HepG2 (cell line): ENCODE measurements at regions not wholly inside any gene's neighbourhood (a gene's known extent, or its start where the extent isn't known, plus 50 kb on each side); places are given as distances from the start of the nearest gene placed in this dataset.

Experiments
- ATAC-seq: fragments of 200-7000 bp; cut with Tn5 transposase; 3 replicates; pipeline ENCODE4 v1.9.1; 2020; ENCODE audit warnings: mild to moderate bottlenecking, moderate library complexity
- BruUV-seq: library from RNA; stranded (reverse); fragments of 400-500 nt; replicated peaks from 2 replicates; lab custom pipeline; 2021; lab: Mats Ljungman, UMichigan
- CTCF ChIA-PET: fragments of 300-600 bp; formaldehyde crosslinking; extraction: SDS; loops from one replicate; lab custom pipeline; 2021; ENCODE audit warnings: low total read pairs, inconsistent platforms, low intra/inter-chr PET ratio; lab: Yijun Ruan, JAX
- POLR2A ChIA-PET: fragments of 350-600 bp; sonication (Branson Sonifier 250); formaldehyde crosslinking; loops from one replicate; lab custom pipeline; 2020; ENCODE audit warnings: antibody characterized with exemption, inconsistent platforms; lab: Yijun Ruan, JAX
- DNase-seq: peaks from one replicate; pipeline ENCODE4 v3.0.0-alpha.2; 2015; ENCODE audit warnings: low spot score
- FAIRE-seq: peaks from 3 replicates; lab custom pipeline; 2011; peaks lifted over from hg19 to GRCh38; lab: Jason Lieb, UNC
- H2AFZ ChIP-seq: one replicate; pipeline ENCODE4 v1.6.1; 2011; ENCODE audit warnings: low read length, inconsistent platforms
- H3K27ac ChIP-seq: fragments of 300-600 bp; 3 replicates; pipeline ENCODE4 v1.8.0; 2011; ENCODE audit warnings: mixed run types, mild to moderate bottlenecking, mixed read lengths, low read length, inconsistent platforms; ENCODE audit not compliant: insufficient read depth; ENCODE audit errors: extremely low read length
- H3K27me3 ChIP-seq, 2 experiments: fragments of 200-600 bp in 1 of 2; 2 replicates in 1 of 2; 3 replicates in 1 of 2; pipeline versions ENCODE4 v1.6.0 to v1.8.0; 2011; ENCODE audit warnings: low read length in 2 of 2, mild to moderate bottlenecking in 2 of 2, moderate library complexity in 2 of 2, inconsistent platforms in 1 of 2; ENCODE audit not compliant: insufficient read depth in 2 of 2, control insufficient read depth in 1 of 2
- H3K36me3 ChIP-seq, 2 experiments: fragments of 200-600 bp in 1 of 2; replicated peaks in 1 of 2; 2 replicates in 1 of 2; 3 replicates in 1 of 2; pipeline versions ENCODE4 v1.5.1 to v1.8.0; 2011; ENCODE audit warnings: low read length in 2 of 2, inconsistent platforms in 1 of 2; ENCODE audit not compliant: insufficient read depth in 2 of 2, control insufficient read depth in 1 of 2
- H3K4me1 ChIP-seq: 2 replicates; pipeline ENCODE4 v1.5.1; 2012; ENCODE audit warnings: low read length, inconsistent platforms; ENCODE audit not compliant: insufficient read depth
- H3K4me2 ChIP-seq: 2 replicates; pipeline ENCODE4 v1.6.0; 2011; ENCODE audit warnings: low read depth, low read length, inconsistent platforms
- H3K4me3 ChIP-seq, 3 experiments: fragments of 200-600 bp in 1 of 3; sonication (generic), shearing (Covaris generic) in 1 of 3; replicated peaks in 1 of 3; 2 replicates each; pipeline ENCODE4 v1.5.1; 2011 to 2016; ENCODE audit warnings: low read length in 3 of 3, inconsistent platforms in 2 of 3, low read depth in 2 of 3, mild to moderate bottlenecking in 2 of 3, control low read depth in 1 of 3, mixed read lengths in 1 of 3; ENCODE audit not compliant: insufficient read depth in 1 of 3
- H3K79me2 ChIP-seq: one replicate; pipeline ENCODE4 v1.6.1; 2011; ENCODE audit warnings: low read length, inconsistent platforms; ENCODE audit not compliant: insufficient read depth
- H3K9ac ChIP-seq: 2 replicates; pipeline ENCODE4 v1.6.0; 2011; ENCODE audit warnings: mild to moderate bottlenecking, low read depth, low read length, inconsistent platforms; ENCODE audit not compliant: insufficient read depth
- H3K9me3 ChIP-seq: 2 replicates; pipeline ENCODE4 v1.5.1; 2012; ENCODE audit warnings: mild to moderate bottlenecking, low read length
- H4K20me1 ChIP-seq: 2 replicates; pipeline ENCODE4 v1.6.0; 2011; ENCODE audit warnings: inconsistent platforms, mild to moderate bottlenecking, low read length, moderate library complexity; ENCODE audit not compliant: insufficient read depth
- DNMT1 ChIP-seq: sonication (generic); formaldehyde crosslinking; IDR thresholded peaks from 2 replicates; pipeline ENCODE4 v1.5.1; 2020; ENCODE audit warnings: mild to moderate bottlenecking, missing genetic modification reagents
- FOXA1 ChIP-seq, 2 experiments: fragments of 450-650 bp in 1 of 2; sonication (generic) in 1 of 2; formaldehyde crosslinking in 1 of 2; IDR thresholded peaks; 2 replicates each; pipeline versions ENCODE4 v1.4.0 to v1.6.1; 2016 to 2020; ENCODE audit warnings: missing genetic modification reagents in 1 of 2
- GATAD2A ChIP-seq: IDR thresholded peaks from 2 replicates; pipeline ENCODE4 v1.6.1; 2016
- MAFK ChIP-seq, 2 experiments: IDR thresholded peaks in 1 of 2; conservative IDR thresholded peaks in 1 of 2; 2 replicates each; pipeline ENCODE4 v1.6.1; 2011; ENCODE audit warnings: improper control_type of control experiment in 2 of 2, low read length in 2 of 2
- TBX3 ChIP-seq: fragments of 450-650 bp; IDR thresholded peaks from 2 replicates; pipeline ENCODE4 v1.6.1; 2017; ENCODE audit warnings: antibody characterized with exemption, mild to moderate bottlenecking, inconsistent platforms, borderline replicate concordance
- ZNF225 ChIP-seq: sonication (generic); formaldehyde crosslinking; IDR thresholded peaks from 2 replicates; pipeline ENCODE4 v1.4.0; 2020; ENCODE audit warnings: mild to moderate bottlenecking, missing genetic modification reagents
- WGBS: methylation state at CpG from one replicate; pipeline ENCODE4 v1.1.6; 2017; ENCODE audit warnings: low lambda C conversion rate; 5-methylcytosine and 5-hydroxymethylcytosine counted together
- in situ Hi-C: cut with HindIII; loops from 2 replicates; pipeline ENCODE4 v1.10.0; 2017; ENCODE audit warnings: low pct_unique_long_range_greater_than_20kb; ENCODE audit not compliant: extremely low pct_ligation_motif_present
- intact Hi-C: fragments of 100-400 bp; cut with micrococcal nuclease; formaldehyde crosslinking; loops from one replicate; pipeline ENCODE4 v1.10.0; 2022; ENCODE audit not compliant: unreplicated experiment
- TF ChIP-seq, protein P1 (sequence below): sonication (generic); formaldehyde crosslinking; IDR thresholded peaks from 2 replicates; pipeline ENCODE4 v1.4.0; 2020; ENCODE audit warnings: missing genetic modification reagents

DNA sequence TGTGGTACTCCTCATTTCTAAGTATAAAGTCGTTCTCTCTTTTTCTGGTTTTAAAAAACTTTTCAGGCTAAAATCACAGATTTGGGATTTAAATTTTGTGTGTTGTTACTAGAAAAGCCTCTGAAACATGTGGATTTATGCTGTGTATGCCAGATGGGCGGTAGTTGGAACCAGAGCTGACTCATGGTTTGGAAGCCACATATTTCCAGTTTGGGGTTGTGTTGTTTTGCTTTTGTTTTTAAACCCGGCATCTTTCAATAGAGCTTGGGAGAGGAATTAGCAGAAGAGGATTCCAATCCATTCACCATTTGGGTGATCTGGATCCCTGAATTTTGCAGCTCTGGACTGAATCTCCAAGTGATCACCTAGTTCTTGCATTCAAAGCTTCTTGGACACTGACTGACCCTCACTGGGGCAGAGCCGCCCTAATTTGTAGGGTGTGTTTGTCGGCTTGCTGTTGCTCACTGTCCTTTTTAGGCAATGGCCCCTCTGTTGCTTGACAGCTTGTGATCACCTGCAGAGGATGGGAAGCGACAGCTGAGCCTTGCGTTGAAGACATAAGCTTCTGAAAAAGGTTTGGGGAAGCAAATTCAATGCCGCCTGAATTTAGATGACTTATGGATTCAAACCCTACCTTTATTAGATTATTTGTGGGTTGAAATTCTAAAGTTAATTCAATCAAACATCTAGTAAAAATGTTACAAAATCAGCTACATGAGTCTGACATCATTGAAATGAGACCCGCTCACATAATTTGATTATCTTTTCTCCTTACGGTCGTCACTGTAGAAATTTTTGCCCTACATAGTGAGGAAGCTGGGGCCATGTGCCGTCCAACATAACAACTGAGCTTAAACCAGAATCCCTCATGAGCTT, 79.9 kb upstream of the CD83 start:
- intact Hi-C loops: no loop called here
- H3K4me1 ChIP-seq: no peaks in the 10 kb centered on the region
- no peak overlapping the region for H3K9ac ChIP-seq
- H3K4me3 ChIP-seq: no peak overlapping the region
- no peak overlapping the region for H3K4me2 ChIP-seq
- no peak for DNase-seq
- FAIRE-seq: no peak
- no peak for ATAC-seq
- H3K36me3 ChIP-seq: no peaks in the 10 kb centered on the region
- H2AFZ ChIP-seq: no peak overlapping the region
- no peak overlapping the region for H3K27ac ChIP-seq
- no peak for TF ChIP-seq ZNF225
- TF ChIP-seq MAFK (conservative IDR thresholded peaks at IDR 0.05 in 1 of 2, IDR thresholded peaks at IDR 0.05 in 1 of 2; ENCODE audit: low read length in 2 of 2): no peak
- TF ChIP-seq GATAD2A (CRISPR knock-in tag): no peak
- TF ChIP-seq DNMT1: no peak
- TF ChIP-seq, protein P1, sequence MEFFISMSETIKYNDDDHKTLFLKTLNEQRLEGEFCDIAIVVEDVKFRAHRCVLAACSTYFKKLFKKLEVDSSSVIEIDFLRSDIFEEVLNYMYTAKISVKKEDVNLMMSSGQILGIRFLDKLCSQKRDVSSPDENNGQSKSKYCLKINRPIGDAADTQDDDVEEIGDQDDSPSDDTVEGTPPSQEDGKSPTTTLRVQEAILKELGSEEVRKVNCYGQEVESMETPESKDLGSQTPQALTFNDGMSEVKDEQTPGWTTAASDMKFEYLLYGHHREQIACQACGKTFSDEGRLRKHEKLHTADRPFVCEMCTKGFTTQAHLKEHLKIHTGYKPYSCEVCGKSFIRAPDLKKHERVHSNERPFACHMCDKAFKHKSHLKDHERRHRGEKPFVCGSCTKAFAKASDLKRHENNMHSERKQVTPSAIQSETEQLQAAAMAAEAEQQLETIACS (CRISPR knock-in tag): no peak
- TF ChIP-seq TBX3: no peak
- no peak for TF ChIP-seq FOXA1 (IDR thresholded peaks at IDR 0.05)
- no peak for TF ChIP-seq FOXA1 (CRISPR knock-in tag; IDR thresholded peaks at IDR 0.05)
- no TSS peak for BruUV-seq
- ChIA-PET POLR2A (no interaction called here), CTCF (no interaction called here)
- no peaks in the 10 kb centered on the region for H4K20me1 ChIP-seq
- H3K27me3 ChIP-seq: peaks cover 0 to 40% of the 10 kb centered on the region in 2 experiments; a peak in 3 of 5 replicates
- no peaks in the 10 kb centered on the region for H3K79me2 ChIP-seq
- H3K9me3 ChIP-seq: no peaks in the 10 kb centered on the region
- WGBS: 20% methylated on average over 12 of the region's 12 CpGs
- in situ Hi-C loops: no loop called here
